ENCODE measurements at regions not wholly inside any gene's neighbourhood (a gene's known extent, or its start where the extent isn't known, plus 50 kb on each side); places are given as distances from the start of the nearest gene placed in this dataset.

GRCh38 chr6:14540276-14540675 lies 422.7 kb downstream of the CD83 start:
- H3K9me3 ChIP-seq (ENCODE audit: control insufficient read depth, low read depth, low read length): no peaks in the 10 kb centered on the region
- no peak overlapping the region for H2BK120ac ChIP-seq (ENCODE audit: low read depth, low read length, poor library complexity, severe bottlenecking)
- H3K9me3 Mint-ChIP-seq: no peaks in the 10 kb centered on the region; a peak in 2 of 5 replicates
- no peaks in the 10 kb centered on the region for H4K20me1 ChIP-seq (ENCODE audit: control insufficient read depth, insufficient read depth, insufficient read length)
- H3K27me3 Mint-ChIP-seq (ENCODE audit: low read depth): peaks cover 3% of the 10 kb centered on the region; the same call in 1 of the 2 replicates
- H3K27ac Mint-ChIP-seq: no peak overlapping the region; a peak in 1 of 7 replicates
- no peak overlapping the region for H3K56ac ChIP-seq (ENCODE audit: insufficient read length, low read depth, low read length)
- H3K18ac ChIP-seq (ENCODE audit: insufficient read length, low read depth, low read length): no peak overlapping the region
- H3K23ac ChIP-seq (ENCODE audit: insufficient read length, low read depth, low read length): no peak overlapping the region
- no peaks in the 10 kb centered on the region for H3K23me2 ChIP-seq (ENCODE audit: insufficient read length, low read depth, low read length, poor library complexity, severe bottlenecking)
- H3K4me1 ChIP-seq (ENCODE audit: insufficient read depth, low read length): no peaks in the 10 kb centered on the region
- no peak overlapping the region for H2BK15ac ChIP-seq (ENCODE audit: low read depth, low read length)
- H3K4me1 Mint-ChIP-seq: peaks cover 40 to 43% of the 10 kb centered on the region in 2 experiments
- H2BK12ac ChIP-seq (ENCODE audit: insufficient read length, low read depth, low read length): no peak overlapping the region
- no peak overlapping the region for H3K9ac ChIP-seq (ENCODE audit: extremely low read depth, insufficient read length, low read length)
- no peak overlapping the region for H2AFZ ChIP-seq (ENCODE audit: low read length)
- no peaks in the 10 kb centered on the region; a peak in 2 of 7 replicates for H3K36me3 Mint-ChIP-seq (ENCODE audit: insufficient read depth in 1 of 3, low read depth in 3 of 3)
- DNase-seq: no peak
- H2BK5ac ChIP-seq (ENCODE audit: insufficient read length, low read length): no peak overlapping the region
- H3K27me3 ChIP-seq (ENCODE audit: insufficient read depth, low read length): no peaks in the 10 kb centered on the region
- TF ChIP-seq CTCF (conservative IDR thresholded peaks at IDR 0.05): no peak
- WGBS (ENCODE audit: extremely low coverage, insufficient read length, low lambda C conversion rate): no CpG with 5 or more reads among the region's 5 CpGs
- H3K4me2 ChIP-seq (ENCODE audit: insufficient read depth, insufficient read length, low read length): no peak overlapping the region
- no peak overlapping the region for H3K4ac ChIP-seq (ENCODE audit: low read depth, low read length)
- H4K91ac ChIP-seq (ENCODE audit: insufficient read length, low read depth, low read length): no peak overlapping the region
- no peak overlapping the region for H4K8ac ChIP-seq (replicated peaks; ENCODE audit: insufficient read length, low read depth, low read length)
- H3K79me2 ChIP-seq (ENCODE audit: insufficient read depth, low read length): no peaks in the 10 kb centered on the region
- H4K5ac ChIP-seq (ENCODE audit: insufficient read length, low read depth, low read length): no peak overlapping the region
- H3K27ac ChIP-seq (ENCODE audit: insufficient read length, low read depth, low read length): no peak overlapping the region
- H3K79me1 ChIP-seq (ENCODE audit: insufficient read depth, low read depth, low read length, poor library complexity, severe bottlenecking): no peaks in the 10 kb centered on the region
- no peak overlapping the region for H2BK20ac ChIP-seq (ENCODE audit: low read depth, low read length, poor library complexity, severe bottlenecking)
- no peak overlapping the region for H3T11ph ChIP-seq (ENCODE audit: low read length)
- H3K14ac ChIP-seq (ENCODE audit: insufficient read depth, low read length): no peak overlapping the region
- H2AK5ac ChIP-seq (ENCODE audit: insufficient read length, low read length): no peak overlapping the region
- no peak overlapping the region for H3K4me3 Mint-ChIP-seq
